B cell (primary cell): ENCODE measurements at regions not wholly inside any gene's neighbourhood (a gene's known extent, or its start where the extent isn't known, plus 50 kb on each side); places are given as distances from the start of the nearest gene placed in this dataset.

Source experiments
- ATAC-seq: fragments of 200-7000 bp; cut with Tn5 transposase; one replicate; pipeline ENCODE4 v1.10.0; 2021; ENCODE audit warnings: low read depth, mild to moderate bottlenecking, moderate number of reproducible peaks, moderate library complexity
- CTCF ChIA-PET: fragments of 350-600 bp; sonication (Branson Sonifier 250); formaldehyde crosslinking; loops from one replicate; lab custom pipeline; 2021; ENCODE audit warnings: antibody characterized with exemption, inconsistent platforms; lab: Charles Lee
- POLR2A ChIA-PET: fragments of 350-600 bp; sonication (Branson Sonifier 250); formaldehyde crosslinking; loops from one replicate; lab custom pipeline; 2021; ENCODE audit warnings: antibody characterized with exemption; lab: Charles Lee
- DNase-seq: peaks from one replicate; pipeline ENCODE4 v3.0.0; 2013
- H2AFZ ChIP-seq: 2 replicates; pipeline ENCODE4 v1.6.1; 2012; ENCODE audit warnings: mild to moderate bottlenecking, low read depth, low read length; ENCODE audit not compliant: insufficient read depth, poor library complexity, severe bottlenecking
- H3K27ac ChIP-seq, 2 donors: 1 replicate in 1 of 2; 2 replicates in 1 of 2; pipeline ENCODE4 v1.5.1; 2012 to 2013; ENCODE audit warnings: low read length in 2 of 2, mild to moderate bottlenecking in 2 of 2, moderate library complexity in 1 of 2
- H3K27me3 ChIP-seq, 4 experiments: fragments of 200-600 bp in 1 of 4; sonication (generic) in 1 of 4; replicated peaks in 1 of 4; 1 replicate in 2 of 4; 2 replicates in 2 of 4; pipeline versions ENCODE4 v1.6.1 to v1.7.0; 2013 to 2016; ENCODE audit warnings: low read length in 3 of 4, mild to moderate bottlenecking in 2 of 4, mixed read lengths in 1 of 4, moderate library complexity in 1 of 4; ENCODE audit not compliant: insufficient read depth in 4 of 4, control insufficient read depth in 3 of 4; ENCODE audit errors: control extremely low read depth in 1 of 4
- H3K36me3 ChIP-seq, 2 experiments: replicated peaks in 1 of 2; 1 replicate in 1 of 2; 2 replicates in 1 of 2; pipeline versions ENCODE4 v1.6.1 to v1.7.1; 2013; ENCODE audit warnings: low read length in 1 of 2; ENCODE audit not compliant: insufficient read depth in 2 of 2, control insufficient read depth in 1 of 2; ENCODE audit errors: control extremely low read depth in 1 of 2, extremely low read depth in 1 of 2
- H3K4me1 ChIP-seq, 2 donors: fragments of 200-600 bp in 1 of 2; sonication (generic) in 1 of 2; 1 replicate in 1 of 2; 2 replicates in 1 of 2; pipeline versions ENCODE4 v1.5.1 to v1.6.1; 2013 to 2017; ENCODE audit warnings: low read length in 2 of 2; ENCODE audit not compliant: control insufficient read depth in 2 of 2, insufficient read depth in 2 of 2
- H3K4me2 ChIP-seq: replicated peaks from 2 replicates; pipeline ENCODE3; 2012; ENCODE audit warnings: mild to moderate bottlenecking, low read depth, low read length; ENCODE audit not compliant: poor library complexity, severe bottlenecking
- H3K4me3 ChIP-seq, 5 experiments: fragments of 200-600 bp in 1 of 5; sonication (generic) in 1 of 5; 1 replicate in 3 of 5; 2 replicates in 2 of 5; pipeline versions ENCODE4 v1.5.1 to v1.7.0; 2011 to 2016; ENCODE audit warnings: low read length in 4 of 5, mild to moderate bottlenecking in 4 of 5, low read depth in 2 of 5, control low read depth in 1 of 5, moderate library complexity in 1 of 5; ENCODE audit not compliant: insufficient read depth in 1 of 5; ENCODE audit errors: control extremely low read depth in 1 of 5, extremely low read depth in 1 of 5
- H3K79me2 ChIP-seq: fragments of 200-600 bp; sonication (generic); one replicate; pipeline ENCODE4 v1.6.0; 2016; ENCODE audit warnings: low read length; ENCODE audit not compliant: control insufficient read depth, insufficient read depth
- H3K9ac ChIP-seq: fragments of 200-600 bp; sonication (generic); 2 replicates; pipeline ENCODE4 v1.6.1; 2017; ENCODE audit warnings: mild to moderate bottlenecking, low read length, moderate library complexity
- H3K9me3 ChIP-seq, 3 donors: one replicate each; pipeline versions ENCODE4 v1.6.1 to v1.7.1; 2013; ENCODE audit warnings: low read length in 2 of 3; ENCODE audit not compliant: control insufficient read depth in 2 of 3, insufficient read depth in 1 of 3; ENCODE audit errors: control extremely low read depth in 1 of 3
- H4K20me1 ChIP-seq: 2 replicates; pipeline ENCODE4 v1.6.0; 2012; ENCODE audit warnings: mild to moderate bottlenecking, low read length; ENCODE audit not compliant: insufficient read depth, control insufficient read depth, poor library complexity, severe bottlenecking
- H3K27ac Mint-ChIP-seq: one replicate; pipeline ENCODE4 v1.8.0; 2021; ENCODE audit warnings: mixed read lengths
- H3K27me3 Mint-ChIP-seq: one replicate; pipeline ENCODE4 v1.8.0; 2021; ENCODE audit warnings: mixed read lengths
- H3K4me1 Mint-ChIP-seq: one replicate; pipeline ENCODE4 v1.8.0; 2021; ENCODE audit warnings: mixed read lengths
- H3K4me3 Mint-ChIP-seq: one replicate; pipeline ENCODE4 v1.8.0; 2021; ENCODE audit warnings: mixed read lengths
- H3K9me3 Mint-ChIP-seq: one replicate; pipeline ENCODE4 v1.8.0; 2022; ENCODE audit warnings: mixed read lengths; ENCODE audit not compliant: insufficient read depth
- EZH2 ChIP-seq: IDR thresholded peaks from 2 replicates; pipeline ENCODE4 v1.6.1; 2012; ENCODE audit warnings: borderline replicate concordance, low read depth, mild to moderate bottlenecking, moderate library complexity, low read length; ENCODE audit not compliant: insufficient read depth, poor library complexity, severe bottlenecking
- WGBS: methylation state at CpG from one replicate; pipeline ENCODE4 v1.1.5; 2013; ENCODE audit warnings: missing lambda C conversion rate; ENCODE audit not compliant: insufficient coverage; 5-methylcytosine and 5-hydroxymethylcytosine counted together
- intact Hi-C: fragments of 100-400 bp; cut with micrococcal nuclease; formaldehyde crosslinking; loops from one replicate; pipeline ENCODE4 v1.10.0; 2022
- TF ChIP-seq, protein P1 (sequence below): fragments of 200-600 bp; IDR thresholded peaks from one replicate; pipeline ENCODE4 v1.8.0; 2022; ENCODE audit warnings: antibody characterized with exemption, mild to moderate bottlenecking

DNA sequence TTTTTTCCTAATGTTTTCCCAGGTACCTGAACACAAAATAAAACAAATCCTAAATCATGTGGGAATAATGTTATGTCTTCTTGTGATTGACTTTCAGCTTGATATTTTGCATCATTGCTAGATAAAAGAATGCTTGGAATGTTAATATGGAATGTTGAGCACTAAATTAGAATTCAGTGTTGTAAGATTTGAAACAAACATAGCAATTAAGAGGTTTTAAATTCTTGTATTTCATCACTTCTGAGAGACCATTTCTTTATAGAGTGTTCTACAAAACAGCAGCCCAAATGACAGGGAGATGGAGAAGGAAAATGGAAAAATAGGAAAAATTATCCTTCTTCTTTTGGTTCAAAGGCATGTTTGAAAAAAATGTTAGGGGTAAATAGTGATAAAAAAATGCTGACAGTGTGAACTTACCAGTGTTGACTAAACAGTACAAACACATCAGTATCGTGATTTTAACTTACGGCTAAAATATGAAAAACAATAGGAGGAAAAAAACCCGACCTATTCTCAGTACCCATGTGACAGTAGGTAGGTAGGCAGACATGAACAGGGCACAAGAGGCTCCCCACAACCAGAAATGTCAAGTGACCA is 102.6 kb upstream of the PDE5A start:
- DNase-seq (no peak), ATAC-seq (no peak)
- no CpG with 5 or more reads among the region's 3 CpGs for WGBS
- Histone ChIP-seq H3K27me3 (no peaks in the 10 kb centered on the region), H3K9me3 (no peaks in the 10 kb centered on the region), H4K20me1 (no peaks in the 10 kb centered on the region), H2AFZ (no peak overlapping the region), H3K4me2 (no peak overlapping the region), H3K4me1 (no peaks in the 10 kb centered on the region), H3K79me2 (no peaks in the 10 kb centered on the region), H3K27ac (no peak overlapping the region), H3K4me3 (no peak overlapping the region), H3K9ac (no peak overlapping the region), H3K36me3 (no peaks in the 10 kb centered on the region)
- ChIA-PET CTCF (no interaction called here), POLR2A (no interaction called here)
- Mint-ChIP-seq H3K9me3 (no peaks in the 10 kb centered on the region), H3K27ac (no peak overlapping the region), H3K27me3 (no peaks in the 10 kb centered on the region), H3K4me3 (no peak overlapping the region), H3K4me1 (no peaks in the 10 kb centered on the region)
- no peak for TF ChIP-seq EZH2
- TF ChIP-seq, protein P1, sequence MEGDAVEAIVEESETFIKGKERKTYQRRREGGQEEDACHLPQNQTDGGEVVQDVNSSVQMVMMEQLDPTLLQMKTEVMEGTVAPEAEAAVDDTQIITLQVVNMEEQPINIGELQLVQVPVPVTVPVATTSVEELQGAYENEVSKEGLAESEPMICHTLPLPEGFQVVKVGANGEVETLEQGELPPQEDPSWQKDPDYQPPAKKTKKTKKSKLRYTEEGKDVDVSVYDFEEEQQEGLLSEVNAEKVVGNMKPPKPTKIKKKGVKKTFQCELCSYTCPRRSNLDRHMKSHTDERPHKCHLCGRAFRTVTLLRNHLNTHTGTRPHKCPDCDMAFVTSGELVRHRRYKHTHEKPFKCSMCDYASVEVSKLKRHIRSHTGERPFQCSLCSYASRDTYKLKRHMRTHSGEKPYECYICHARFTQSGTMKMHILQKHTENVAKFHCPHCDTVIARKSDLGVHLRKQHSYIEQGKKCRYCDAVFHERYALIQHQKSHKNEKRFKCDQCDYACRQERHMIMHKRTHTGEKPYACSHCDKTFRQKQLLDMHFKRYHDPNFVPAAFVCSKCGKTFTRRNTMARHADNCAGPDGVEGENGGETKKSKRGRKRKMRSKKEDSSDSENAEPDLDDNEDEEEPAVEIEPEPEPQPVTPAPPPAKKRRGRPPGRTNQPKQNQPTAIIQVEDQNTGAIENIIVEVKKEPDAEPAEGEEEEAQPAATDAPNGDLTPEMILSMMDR = no peak
- intact Hi-C loops = no loop called here

DNA sequence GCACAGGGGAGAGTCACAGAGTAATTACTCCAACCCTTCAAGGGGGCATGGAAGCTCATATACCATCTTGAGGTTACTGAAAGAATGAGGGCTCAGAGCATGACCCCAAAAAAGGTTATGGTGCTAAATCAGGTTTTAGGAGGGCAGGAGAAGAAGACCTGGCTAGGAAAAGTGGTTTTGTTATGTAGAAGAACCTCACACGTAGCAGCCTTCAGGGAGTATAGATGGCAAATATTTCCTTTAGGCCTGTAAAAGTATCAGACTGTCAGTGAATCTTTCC is 102.0 kb upstream of the PDE5A start:
- Mint-ChIP-seq H3K4me1 (no peaks in the 10 kb centered on the region), H3K27ac (no peak overlapping the region), H3K27me3 (no peaks in the 10 kb centered on the region), H3K9me3 (no peaks in the 10 kb centered on the region), H3K4me3 (no peak overlapping the region)
- no peak overlapping the region for H3K27ac ChIP-seq
- H3K79me2 ChIP-seq = no peaks in the 10 kb centered on the region
- H3K9me3 ChIP-seq = no peaks in the 10 kb centered on the region
- H4K20me1 ChIP-seq = no peaks in the 10 kb centered on the region
- DNase-seq (no peak), ATAC-seq (no peak)
- H3K4me2 ChIP-seq = no peak overlapping the region
- no peaks in the 10 kb centered on the region for H3K4me1 ChIP-seq
- intact Hi-C loops = no loop called here
- H3K4me3 ChIP-seq = no peak overlapping the region
- no peak overlapping the region for H3K9ac ChIP-seq
- H3K27me3 ChIP-seq = no peaks in the 10 kb centered on the region
- no peaks in the 10 kb centered on the region for H3K36me3 ChIP-seq
- CTCF ChIA-PET = no interaction called here
- no peak overlapping the region for H2AFZ ChIP-seq
- TF ChIP-seq, protein P1 = no peak
- TF ChIP-seq EZH2 = no peak
- POLR2A ChIA-PET = no interaction called here
- 71% methylated on average over 1 of the region's 1 CpG for WGBS
